ENCODE measurements at regions not wholly inside any gene's neighbourhood (a gene's known extent, or its start where the extent isn't known, plus 50 kb on each side); places are given as distances from the start of the nearest gene placed in this dataset.

- no peak for TF ChIP-seq CTCF (IDR thresholded peaks at IDR 0.05; ENCODE audit: extremely low read depth, insufficient read depth, missing control alignments)
- in situ Hi-C loops (cut with MboI; ENCODE audit: low pct_unique_long_range_greater_than_20kb, low sequenced_read_pairs, unreplicated experiment) = no loop called here
- DNase-seq (ENCODE audit: low spot score) = no peak
Measured at GRCh38 chr14:34220921-34221320, 241.1 kb downstream of the SPTSSA start.

- TF ChIP-seq CTCF (IDR thresholded peaks at IDR 0.05; ENCODE audit: extremely low read depth, insufficient read depth, missing control alignments) = no peak
- DNase-seq (ENCODE audit: low spot score) = no peak
- in situ Hi-C loops (cut with MboI; ENCODE audit: low pct_unique_long_range_greater_than_20kb, low sequenced_read_pairs, unreplicated experiment) = no loop called here
Measured at GRCh38 chr14:34220378-34220706, 241.7 kb downstream of the SPTSSA start.

GRCh38 chr14:34219661-34220377 lies 242.2 kb downstream of the SPTSSA start:
- DNase-seq (ENCODE audit: low spot score) = no peak
- in situ Hi-C loops (cut with MboI; ENCODE audit: low pct_unique_long_range_greater_than_20kb, low sequenced_read_pairs, unreplicated experiment) = no loop called here
- TF ChIP-seq CTCF (IDR thresholded peaks at IDR 0.05; ENCODE audit: extremely low read depth, insufficient read depth, missing control alignments) = no peak

GRCh38 chr14:34218881-34219280 lies 243.2 kb downstream of the SPTSSA start:
- in situ Hi-C loops (cut with MboI; ENCODE audit: low pct_unique_long_range_greater_than_20kb, low sequenced_read_pairs, unreplicated experiment) = no loop called here
- DNase-seq (ENCODE audit: low spot score) = no peak
- TF ChIP-seq CTCF (IDR thresholded peaks at IDR 0.05; ENCODE audit: extremely low read depth, insufficient read depth, missing control alignments) = no peak

- in situ Hi-C loops (cut with MboI; ENCODE audit: low pct_unique_long_range_greater_than_20kb, low sequenced_read_pairs, unreplicated experiment) = no loop called here
- no peak for DNase-seq (ENCODE audit: low spot score)
- no peak for TF ChIP-seq CTCF (IDR thresholded peaks at IDR 0.05; ENCODE audit: extremely low read depth, insufficient read depth, missing control alignments)
Measured at GRCh38 chr14:34214961-34215360, 247.1 kb downstream of the SPTSSA start.

GRCh38 chr14:34213332-34213731 lies 248.7 kb downstream of the SPTSSA start:
- in situ Hi-C loops (cut with MboI; ENCODE audit: low pct_unique_long_range_greater_than_20kb, low sequenced_read_pairs, unreplicated experiment) = no loop called here
- DNase-seq (ENCODE audit: low spot score) = no peak
- no peak for TF ChIP-seq CTCF (IDR thresholded peaks at IDR 0.05; ENCODE audit: extremely low read depth, insufficient read depth, missing control alignments)
